ENCODE measurements at regions not wholly inside any gene's neighbourhood (a gene's known extent, or its start where the extent isn't known, plus 50 kb on each side); places are given as distances from the start of the nearest gene placed in this dataset.

DNA sequence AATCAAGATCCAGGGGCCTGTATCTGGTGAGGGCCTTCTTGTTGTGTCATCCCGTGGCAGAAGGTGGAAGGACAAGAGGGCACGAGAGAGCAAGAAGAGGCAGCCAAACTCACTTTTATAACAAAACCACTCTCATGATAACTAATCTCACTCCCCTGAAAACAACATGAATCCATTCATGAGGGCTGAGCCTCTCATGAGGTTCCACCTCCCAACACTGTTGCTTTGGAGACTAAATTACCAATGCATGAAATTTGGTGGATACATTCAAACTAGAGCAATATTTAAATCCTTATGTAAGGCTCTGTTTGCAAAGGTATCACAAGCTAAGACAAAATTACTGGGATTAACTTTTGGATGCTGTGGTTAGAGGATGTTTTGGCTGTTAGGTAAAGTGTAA, 470.1 kb upstream of the NOVA1 start:
- Mint-ChIP-seq H3K36me3 (ENCODE audit: low read depth) (no peaks in the 10 kb centered on the region), H3K4me1 (ENCODE audit: low read depth) (no peaks in the 10 kb centered on the region), H3K4me3 (ENCODE audit: low read depth) (no peak overlapping the region), H3K27ac (no peak overlapping the region), H3K9me3 (peaks cover 37% of the 10 kb centered on the region), H3K27me3 (ENCODE audit: low read depth) (no peaks in the 10 kb centered on the region)
- intact Hi-C loops (cut with micrococcal nuclease) = no loop called here
- DNase-seq (ENCODE audit: low spot score) = no peak

- Mint-ChIP-seq H3K27ac (no peak overlapping the region), H3K4me3 (ENCODE audit: low read depth) (no peak overlapping the region), H3K9me3 (peaks cover 39% of the 10 kb centered on the region), H3K27me3 (ENCODE audit: low read depth) (no peaks in the 10 kb centered on the region), H3K36me3 (ENCODE audit: low read depth) (no peaks in the 10 kb centered on the region), H3K4me1 (ENCODE audit: low read depth) (no peaks in the 10 kb centered on the region)
- intact Hi-C loops (cut with micrococcal nuclease) = no loop called here
- no peak for DNase-seq (ENCODE audit: low spot score)
Measured at GRCh38 chr14:27072589-27072988, 474.8 kb upstream of the NOVA1 start.

DNA sequence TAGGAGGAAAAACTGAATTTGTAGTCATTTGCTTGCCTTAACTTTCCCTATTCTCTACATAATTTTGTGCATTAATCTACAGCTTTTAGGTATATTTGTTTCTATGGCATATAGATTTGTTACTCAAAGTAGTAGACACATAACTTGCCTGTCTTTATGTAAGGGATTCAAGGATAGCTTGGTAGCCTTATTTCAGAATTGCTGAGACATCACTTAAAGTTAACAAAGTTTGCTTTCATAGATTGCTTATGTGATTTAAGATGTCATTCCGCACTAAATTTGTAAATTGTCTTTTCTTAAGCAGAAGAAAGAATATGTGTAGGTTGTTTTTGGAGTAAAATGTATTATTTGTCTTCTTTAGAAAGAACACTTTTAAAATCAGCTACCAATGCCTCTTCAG, 477.7 kb upstream of the NOVA1 start:
- H3K27ac Mint-ChIP-seq = no peak overlapping the region
- no peak for DNase-seq (ENCODE audit: low spot score)
- H3K4me3 Mint-ChIP-seq (ENCODE audit: low read depth) = no peak overlapping the region
- intact Hi-C loops (cut with micrococcal nuclease) = no loop called here
- peaks cover 50% of the 10 kb centered on the region for H3K9me3 Mint-ChIP-seq
- no peaks in the 10 kb centered on the region for H3K27me3 Mint-ChIP-seq (ENCODE audit: low read depth)
- no peaks in the 10 kb centered on the region for H3K36me3 Mint-ChIP-seq (ENCODE audit: low read depth)
- no peaks in the 10 kb centered on the region for H3K4me1 Mint-ChIP-seq (ENCODE audit: low read depth)

DNA sequence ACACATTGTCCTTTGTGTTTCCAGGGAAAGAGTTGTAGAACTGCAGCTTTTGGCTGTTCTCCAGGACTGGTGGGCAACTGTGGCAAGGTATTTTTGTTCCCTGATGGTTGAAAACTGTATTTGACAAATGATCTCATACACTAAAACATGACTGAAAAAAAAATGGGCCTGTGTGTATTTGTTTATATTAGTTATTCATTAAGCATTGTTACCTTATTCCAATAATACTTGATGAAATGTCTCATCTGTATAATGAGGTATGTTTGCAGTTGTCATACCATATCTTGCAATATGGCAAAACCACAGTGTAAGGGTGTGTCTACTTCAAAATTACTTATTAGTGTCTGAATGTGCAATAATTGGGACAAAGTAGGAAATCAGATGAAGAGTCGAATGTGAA, 479.4 kb upstream of the NOVA1 start:
- Mint-ChIP-seq H3K27me3 (ENCODE audit: low read depth) (no peaks in the 10 kb centered on the region), H3K27ac (no peak overlapping the region), H3K9me3 (peaks cover 54% of the 10 kb centered on the region), H3K4me3 (ENCODE audit: low read depth) (no peak overlapping the region), H3K36me3 (ENCODE audit: low read depth) (no peaks in the 10 kb centered on the region), H3K4me1 (ENCODE audit: low read depth) (no peaks in the 10 kb centered on the region)
- DNase-seq (ENCODE audit: low spot score) = no peak
- intact Hi-C loops (cut with micrococcal nuclease) = no loop called here

- no peak for DNase-seq (ENCODE audit: low spot score)
- peaks cover 59% of the 10 kb centered on the region for H3K9me3 Mint-ChIP-seq
- no peaks in the 10 kb centered on the region for H3K27me3 Mint-ChIP-seq (ENCODE audit: low read depth)
- intact Hi-C loops (cut with micrococcal nuclease) = no loop called here
- H3K4me3 Mint-ChIP-seq (ENCODE audit: low read depth) = no peak overlapping the region
- no peaks in the 10 kb centered on the region for H3K4me1 Mint-ChIP-seq (ENCODE audit: low read depth)
- no peaks in the 10 kb centered on the region for H3K36me3 Mint-ChIP-seq (ENCODE audit: low read depth)
- H3K27ac Mint-ChIP-seq = no peak overlapping the region
Measured at GRCh38 chr14:27077710-27078109, 479.9 kb upstream of the NOVA1 start.

DNA sequence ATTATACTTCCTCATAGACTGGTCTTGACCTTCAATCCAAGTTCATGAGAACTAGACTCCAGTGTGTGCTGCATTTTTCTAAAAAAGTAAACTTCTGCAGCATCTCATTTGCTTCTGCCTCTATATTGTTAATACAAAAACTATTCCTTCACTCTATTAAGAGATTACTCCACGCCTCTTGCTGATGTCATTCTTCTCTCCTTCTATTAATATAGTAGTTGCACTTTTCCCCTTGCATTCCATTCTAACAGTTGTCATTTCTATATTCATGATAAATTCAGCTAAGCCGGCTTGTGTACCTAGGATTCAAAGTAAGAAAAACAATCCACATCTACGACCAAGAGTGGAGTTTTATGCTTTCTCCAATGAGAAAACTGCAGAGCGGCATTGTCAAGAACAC, 480.4 kb upstream of the NOVA1 start:
- H3K4me3 Mint-ChIP-seq (ENCODE audit: low read depth) = no peak overlapping the region
- H3K4me1 Mint-ChIP-seq (ENCODE audit: low read depth) = no peaks in the 10 kb centered on the region
- H3K27ac Mint-ChIP-seq = no peak overlapping the region
- no peaks in the 10 kb centered on the region for H3K27me3 Mint-ChIP-seq (ENCODE audit: low read depth)
- no peak for DNase-seq (ENCODE audit: low spot score)
- intact Hi-C loops (cut with micrococcal nuclease) = no loop called here
- peaks cover 63% of the 10 kb centered on the region for H3K9me3 Mint-ChIP-seq
- no peaks in the 10 kb centered on the region for H3K36me3 Mint-ChIP-seq (ENCODE audit: low read depth)

DNA sequence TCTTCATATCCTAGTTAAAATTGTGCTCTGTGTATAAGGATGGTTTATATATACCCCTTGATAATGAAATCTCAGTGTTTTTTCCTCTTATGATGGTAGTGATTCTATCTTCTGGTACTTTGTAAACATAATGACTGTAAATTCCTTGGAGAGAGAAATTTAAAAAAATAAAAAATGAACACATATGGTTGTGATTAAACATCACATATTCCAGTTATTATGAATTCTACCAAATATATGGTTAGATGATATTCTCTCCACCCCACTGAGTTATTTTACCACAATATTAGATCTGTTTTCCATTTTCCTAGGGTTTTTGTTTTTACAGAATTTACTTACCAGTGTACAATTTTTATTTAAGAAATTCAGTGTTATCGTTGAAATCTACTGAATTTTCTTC, 481.9 kb upstream of the NOVA1 start:
- no peak overlapping the region for H3K4me3 Mint-ChIP-seq (ENCODE audit: low read depth)
- peaks cover 53% of the 10 kb centered on the region for H3K9me3 Mint-ChIP-seq
- no peak overlapping the region for H3K27ac Mint-ChIP-seq
- no peak for DNase-seq (ENCODE audit: low spot score)
- H3K4me1 Mint-ChIP-seq (ENCODE audit: low read depth) = no peaks in the 10 kb centered on the region
- intact Hi-C loops (cut with micrococcal nuclease) = no loop called here
- H3K36me3 Mint-ChIP-seq (ENCODE audit: low read depth) = no peaks in the 10 kb centered on the region
- no peaks in the 10 kb centered on the region for H3K27me3 Mint-ChIP-seq (ENCODE audit: low read depth)

DNA sequence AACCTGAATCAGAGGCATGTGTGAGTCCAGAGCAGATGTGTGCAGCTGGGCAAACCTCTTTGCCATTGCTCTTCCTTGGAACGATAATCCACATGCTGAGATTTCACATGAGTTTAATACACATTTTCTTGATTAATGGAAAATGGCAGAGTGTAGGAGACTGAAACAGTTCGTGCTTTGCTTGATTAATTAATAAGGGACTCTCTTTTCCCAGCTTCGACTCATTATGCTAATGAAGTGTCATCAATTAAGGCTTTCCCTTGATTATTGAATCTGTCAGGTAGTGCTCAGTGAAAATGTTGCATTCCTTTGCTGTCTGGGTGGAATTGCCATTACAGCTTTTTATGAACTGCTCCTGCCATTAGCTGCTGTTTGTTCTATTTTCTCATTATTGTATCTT, 487.7 kb upstream of the NOVA1 start:
- Mint-ChIP-seq H3K4me3 (ENCODE audit: low read depth) (no peak overlapping the region), H3K27me3 (ENCODE audit: low read depth) (no peaks in the 10 kb centered on the region), H3K4me1 (ENCODE audit: low read depth) (no peaks in the 10 kb centered on the region), H3K27ac (no peak overlapping the region), H3K36me3 (ENCODE audit: low read depth) (no peaks in the 10 kb centered on the region), H3K9me3 (peaks cover 38% of the 10 kb centered on the region)
- DNase-seq (ENCODE audit: low spot score) = no peak
- intact Hi-C loops (cut with micrococcal nuclease) = no loop called here

DNA sequence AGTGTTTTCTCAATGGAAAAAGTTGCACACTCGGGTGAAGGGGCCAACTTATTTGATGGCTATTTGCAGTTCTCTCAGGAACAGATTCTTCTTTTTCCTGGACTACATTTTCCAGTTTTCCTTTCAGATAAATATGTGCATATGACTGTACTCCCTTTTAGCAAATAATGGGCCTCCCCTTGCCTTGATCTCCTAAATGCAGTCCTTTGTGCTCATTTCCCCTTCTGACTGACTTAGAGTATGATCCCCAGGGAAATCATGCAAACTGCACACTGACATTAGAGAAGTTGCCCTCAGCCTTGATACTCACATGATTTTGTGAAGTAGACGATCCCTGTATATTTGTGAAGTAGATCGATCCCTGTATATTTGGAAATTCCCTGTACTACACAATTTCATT, 492.9 kb upstream of the NOVA1 start:
- intact Hi-C loops (cut with micrococcal nuclease) = no loop called here
- H3K9me3 Mint-ChIP-seq = peaks cover 34% of the 10 kb centered on the region
- H3K27ac Mint-ChIP-seq = no peak overlapping the region
- H3K4me3 Mint-ChIP-seq (ENCODE audit: low read depth) = no peak overlapping the region
- no peaks in the 10 kb centered on the region for H3K36me3 Mint-ChIP-seq (ENCODE audit: low read depth)
- H3K27me3 Mint-ChIP-seq (ENCODE audit: low read depth) = no peaks in the 10 kb centered on the region
- H3K4me1 Mint-ChIP-seq (ENCODE audit: low read depth) = no peaks in the 10 kb centered on the region
- DNase-seq (ENCODE audit: low spot score) = no peak

DNA sequence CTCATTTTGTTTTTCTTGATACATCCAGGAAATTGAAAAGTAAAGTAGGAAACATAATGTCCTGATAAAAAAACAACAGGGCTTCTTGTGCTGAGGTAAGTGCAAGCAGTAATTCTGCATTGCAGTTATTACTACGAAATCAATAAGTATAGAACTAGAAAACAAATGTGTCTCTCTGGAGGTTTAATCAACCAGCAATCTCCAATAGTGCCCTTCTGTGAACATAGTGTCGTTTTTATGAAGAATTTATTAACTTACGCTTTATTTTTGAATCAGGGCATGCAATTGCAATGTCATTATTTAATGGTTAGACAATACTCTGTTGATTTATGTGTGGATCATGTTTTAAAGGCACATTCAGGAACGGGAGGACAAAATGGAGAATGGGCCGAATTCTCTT, 494.1 kb upstream of the NOVA1 start:
- peaks cover 41% of the 10 kb centered on the region for H3K9me3 Mint-ChIP-seq
- intact Hi-C loops (cut with micrococcal nuclease) = no loop called here
- no peaks in the 10 kb centered on the region for H3K4me1 Mint-ChIP-seq (ENCODE audit: low read depth)
- no peaks in the 10 kb centered on the region for H3K27me3 Mint-ChIP-seq (ENCODE audit: low read depth)
- no peaks in the 10 kb centered on the region for H3K36me3 Mint-ChIP-seq (ENCODE audit: low read depth)
- H3K27ac Mint-ChIP-seq = no peak overlapping the region
- no peak for DNase-seq (ENCODE audit: low spot score)
- no peak overlapping the region for H3K4me3 Mint-ChIP-seq (ENCODE audit: low read depth)

DNA sequence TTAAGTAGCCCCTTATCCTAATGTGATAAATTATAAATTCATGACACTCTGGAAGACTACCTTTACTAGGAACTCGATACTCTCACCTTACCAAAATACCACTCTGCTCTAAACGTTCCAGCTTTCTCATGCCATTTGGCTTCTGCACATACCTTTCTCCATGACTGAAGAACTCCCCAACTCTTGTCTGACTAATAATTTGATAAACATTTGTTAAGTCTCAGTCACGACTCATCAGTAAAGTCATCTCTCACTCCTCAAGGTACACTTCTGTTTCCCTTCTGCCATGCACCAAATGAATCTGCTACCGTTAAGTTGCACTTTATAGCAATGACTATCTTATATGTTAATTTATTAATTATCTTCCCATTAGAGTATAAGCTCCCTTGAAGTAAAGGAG, 498.3 kb upstream of the NOVA1 start:
- no peak for DNase-seq (ENCODE audit: low spot score)
- Mint-ChIP-seq H3K27me3 (ENCODE audit: low read depth) (no peaks in the 10 kb centered on the region), H3K36me3 (ENCODE audit: low read depth) (no peaks in the 10 kb centered on the region), H3K4me3 (ENCODE audit: low read depth) (no peak overlapping the region), H3K9me3 (peaks cover 59% of the 10 kb centered on the region), H3K27ac (no peak overlapping the region), H3K4me1 (ENCODE audit: low read depth) (no peaks in the 10 kb centered on the region)
- intact Hi-C loops (cut with micrococcal nuclease) = no loop called here

DNA sequence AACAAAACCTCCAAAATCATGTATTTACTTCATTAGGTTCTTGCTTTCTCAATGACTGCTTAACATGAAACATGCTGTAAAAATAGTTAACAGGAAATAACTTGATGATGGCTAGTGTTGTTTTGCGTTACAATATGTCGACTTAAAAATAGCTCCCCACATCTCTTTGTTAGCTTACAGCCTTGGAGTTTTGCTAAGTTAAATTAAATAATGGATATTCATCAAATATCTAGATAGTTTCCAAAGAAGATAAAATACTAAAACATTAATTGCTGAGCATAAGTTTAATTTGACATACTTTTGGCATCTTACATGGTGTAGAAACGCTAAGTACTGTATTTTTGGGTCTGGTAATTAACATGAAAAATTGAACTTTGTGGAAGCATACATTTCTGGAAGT, 500.6 kb upstream of the NOVA1 start:
- intact Hi-C loops (cut with micrococcal nuclease) = no loop called here
- Mint-ChIP-seq H3K9me3 (peaks cover 64% of the 10 kb centered on the region), H3K4me3 (ENCODE audit: low read depth) (no peak overlapping the region), H3K4me1 (ENCODE audit: low read depth) (no peaks in the 10 kb centered on the region), H3K27ac (no peak overlapping the region), H3K36me3 (ENCODE audit: low read depth) (no peaks in the 10 kb centered on the region), H3K27me3 (ENCODE audit: low read depth) (no peaks in the 10 kb centered on the region)
- DNase-seq (ENCODE audit: low spot score) = no peak

DNA sequence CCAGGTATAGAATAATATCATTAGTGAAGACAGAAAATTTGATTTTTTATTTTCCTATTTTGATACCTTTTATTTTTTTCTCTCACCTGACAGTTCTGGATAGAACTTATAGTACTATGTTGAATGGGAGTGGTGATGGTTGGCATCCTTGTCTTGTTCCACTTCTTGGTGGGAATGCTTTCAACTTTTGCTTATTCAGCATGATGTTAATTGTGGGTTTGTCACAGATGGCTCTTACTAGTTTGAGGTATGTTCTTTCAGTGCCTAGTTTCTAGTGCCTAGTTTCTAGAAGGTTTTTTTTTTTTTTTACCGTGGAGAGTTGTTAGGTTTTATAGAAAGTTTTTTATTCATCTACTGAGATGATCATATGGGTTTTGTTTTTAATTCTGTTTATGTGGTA, 516.3 kb upstream of the NOVA1 start:
- Mint-ChIP-seq H3K27ac (no peak overlapping the region), H3K4me3 (ENCODE audit: low read depth) (no peak overlapping the region), H3K9me3 (peaks cover 58% of the 10 kb centered on the region), H3K36me3 (ENCODE audit: low read depth) (no peaks in the 10 kb centered on the region), H3K27me3 (ENCODE audit: low read depth) (no peaks in the 10 kb centered on the region), H3K4me1 (ENCODE audit: low read depth) (no peaks in the 10 kb centered on the region)
- no peak for DNase-seq (ENCODE audit: low spot score)
- intact Hi-C loops (cut with micrococcal nuclease) = no loop called here

DNA sequence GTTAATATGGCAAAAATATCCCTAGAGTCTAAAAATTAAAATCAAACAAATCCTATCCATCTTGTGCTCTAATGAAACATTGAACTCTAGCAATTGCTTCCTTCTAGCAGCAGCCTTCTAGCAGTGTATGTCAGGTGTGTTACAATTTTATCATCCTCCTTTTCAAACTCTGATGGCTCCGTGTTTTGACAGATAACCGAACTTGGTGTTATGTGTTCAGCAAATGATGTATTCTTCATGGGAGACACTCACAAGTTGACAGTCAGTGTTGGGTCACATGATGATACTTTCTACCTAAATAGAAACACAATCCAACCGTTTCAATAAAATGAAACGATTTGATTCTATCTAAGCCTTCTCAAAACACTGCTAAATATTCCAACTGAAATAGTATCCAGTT, 525.3 kb upstream of the NOVA1 start:
- intact Hi-C loops (cut with micrococcal nuclease) = no loop called here
- Mint-ChIP-seq H3K27ac (no peak overlapping the region), H3K9me3 (peaks cover 55% of the 10 kb centered on the region), H3K4me3 (ENCODE audit: low read depth) (no peak overlapping the region), H3K36me3 (ENCODE audit: low read depth) (no peaks in the 10 kb centered on the region), H3K27me3 (ENCODE audit: low read depth) (no peaks in the 10 kb centered on the region), H3K4me1 (ENCODE audit: low read depth) (no peaks in the 10 kb centered on the region)
- DNase-seq (ENCODE audit: low spot score) = no peak
